ENCODE measurements at regions not wholly inside any gene's neighbourhood (a gene's known extent, or its start where the extent isn't known, plus 50 kb on each side); places are given as distances from the start of the nearest gene placed in this dataset.
"Not testable (repeated sequence)": the region's sequence is repeated elsewhere in the genome, so short reads cannot be mapped to it uniquely, and the experiment has no call there.

DNA sequence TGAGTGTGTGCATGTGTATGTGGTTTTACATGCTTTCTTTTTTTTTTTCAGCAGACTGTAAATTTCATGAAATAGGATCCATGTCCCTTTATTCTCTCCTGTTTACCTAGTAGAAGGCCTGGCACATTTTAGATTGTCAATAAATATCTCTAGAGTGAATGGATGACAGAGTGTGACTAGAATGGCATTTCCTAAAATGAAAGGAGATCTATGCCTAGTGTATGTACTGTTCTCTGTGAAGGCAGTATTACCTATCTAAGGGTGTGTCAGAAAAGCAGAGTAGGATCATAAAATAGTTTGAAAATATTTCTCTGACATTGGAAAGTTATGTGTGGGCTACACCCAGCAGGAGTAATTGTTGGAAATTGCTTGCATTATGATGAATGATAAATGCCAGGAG is 1876.0 kb upstream of the C9orf72 start:
- Histone ChIP-seq H3K79me2 (ENCODE audit: control insufficient read depth, insufficient read depth, low read length) (no peaks in the 10 kb centered on the region), H3K9me1 (replicated peaks; ENCODE audit: control insufficient read depth, extremely low read depth, insufficient read depth, low read length) (no peaks in the 10 kb centered on the region), H3K4me1 (ENCODE audit: control insufficient read depth, extremely low read depth, insufficient read depth, low read length) (no peaks in the 10 kb centered on the region), H3K27me3 (ENCODE audit: control insufficient read depth in 2 of 2, insufficient read depth in 2 of 2, low read length in 2 of 2) (no peaks in the 10 kb centered on the region), H3K9ac (replicated peaks; ENCODE audit: extremely low read depth, insufficient read depth, low read length) (no peak overlapping the region), H2AFZ (ENCODE audit: low read depth, low read length) (no peak overlapping the region), H3K4me2 (ENCODE audit: insufficient read depth, low read length) (no peak overlapping the region), H3K36me3 (ENCODE audit: control insufficient read depth in 2 of 2, extremely low read depth in 1 of 2, insufficient read depth in 2 of 2, low read length in 2 of 2) (no peaks in the 10 kb centered on the region), H4K20me1 (replicated peaks; ENCODE audit: control insufficient read depth, extremely low read depth, insufficient read depth, low read length) (no peaks in the 10 kb centered on the region), H3K27ac (ENCODE audit: insufficient read depth, low read depth, low read length) (no peak overlapping the region), H3K4me3 (replicated peaks in 1 of 3; ENCODE audit: insufficient read depth in 1 of 3, low read depth in 1 of 3, low read length in 3 of 3) (no peak overlapping the region), H3K9me3 (replicated peaks; ENCODE audit: control insufficient read depth, insufficient read depth, low read length) (no peaks in the 10 kb centered on the region)
- BruUV-seq (replicated peaks), result no TSS peak
- intact Hi-C loops (cut with micrococcal nuclease) (no loop called here), dilution Hi-C loops (cut with MboI; ENCODE audit: extremely low pct_ligation_motif_present, low sequenced_read_pairs) (no loop called here)
- CTCF ChIA-PET, result no interaction called here
- POLR2A ChIA-PET, result no interaction called here
- TF ChIP-seq, protein P1, sequence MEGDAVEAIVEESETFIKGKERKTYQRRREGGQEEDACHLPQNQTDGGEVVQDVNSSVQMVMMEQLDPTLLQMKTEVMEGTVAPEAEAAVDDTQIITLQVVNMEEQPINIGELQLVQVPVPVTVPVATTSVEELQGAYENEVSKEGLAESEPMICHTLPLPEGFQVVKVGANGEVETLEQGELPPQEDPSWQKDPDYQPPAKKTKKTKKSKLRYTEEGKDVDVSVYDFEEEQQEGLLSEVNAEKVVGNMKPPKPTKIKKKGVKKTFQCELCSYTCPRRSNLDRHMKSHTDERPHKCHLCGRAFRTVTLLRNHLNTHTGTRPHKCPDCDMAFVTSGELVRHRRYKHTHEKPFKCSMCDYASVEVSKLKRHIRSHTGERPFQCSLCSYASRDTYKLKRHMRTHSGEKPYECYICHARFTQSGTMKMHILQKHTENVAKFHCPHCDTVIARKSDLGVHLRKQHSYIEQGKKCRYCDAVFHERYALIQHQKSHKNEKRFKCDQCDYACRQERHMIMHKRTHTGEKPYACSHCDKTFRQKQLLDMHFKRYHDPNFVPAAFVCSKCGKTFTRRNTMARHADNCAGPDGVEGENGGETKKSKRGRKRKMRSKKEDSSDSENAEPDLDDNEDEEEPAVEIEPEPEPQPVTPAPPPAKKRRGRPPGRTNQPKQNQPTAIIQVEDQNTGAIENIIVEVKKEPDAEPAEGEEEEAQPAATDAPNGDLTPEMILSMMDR (IDR thresholded peaks at IDR 0.05; ENCODE audit: extremely low read depth in 1 of 2, insufficient read depth in 1 of 2, low read depth in 1 of 2, low read length in 2 of 2), result no peak
- no peak for TF ChIP-seq EZH2 (IDR thresholded peaks at IDR 0.05; ENCODE audit: borderline replicate concordance, low read depth, low read length, severe bottlenecking)
- no peak for TF ChIP-seq POLR2AphosphoS5 (IDR thresholded peaks at IDR 0.05; ENCODE audit: insufficient read depth, low read depth, low read length)
- no peak for FAIRE-seq
- DNase-seq (ENCODE audit: low read depth, low spot score), result no peak

DNA sequence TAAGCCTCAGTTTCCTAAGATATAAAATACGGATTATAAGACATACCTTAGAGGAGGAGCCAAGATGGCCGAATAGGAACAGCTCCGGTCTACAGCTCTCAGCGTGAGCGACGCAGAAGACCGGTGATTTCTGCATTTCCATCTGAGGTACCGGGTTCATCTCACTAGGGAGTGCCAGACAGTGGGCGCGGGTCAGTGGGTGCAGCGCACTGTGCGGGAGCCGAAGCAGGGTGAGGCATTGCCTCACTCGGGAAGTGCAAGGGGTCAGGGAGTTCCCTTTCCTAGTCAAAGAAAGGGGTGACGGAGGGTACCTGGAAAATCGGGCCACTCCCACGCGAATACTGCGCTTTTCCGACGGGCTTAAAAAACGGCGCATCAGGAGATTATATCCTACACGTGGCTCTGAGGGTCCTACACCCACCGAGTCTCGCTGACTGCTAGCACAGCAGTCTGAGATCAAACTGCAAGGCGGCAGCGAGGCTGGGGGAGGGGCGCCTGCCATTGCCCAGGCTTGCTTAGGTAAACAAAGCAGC is 1877.1 kb upstream of the C9orf72 start:
- H3K36me3 ChIP-seq (ENCODE audit: control insufficient read depth in 2 of 2, extremely low read depth in 1 of 2, insufficient read depth in 2 of 2, low read length in 2 of 2); dilution Hi-C loops (cut with MboI; ENCODE audit: extremely low pct_ligation_motif_present, low sequenced_read_pairs); POLR2A ChIA-PET; BruUV-seq (replicated peaks); H3K4me3 ChIP-seq (replicated peaks in 1 of 3; ENCODE audit: insufficient read depth in 1 of 3, low read depth in 1 of 3, low read length in 3 of 3); H4K20me1 ChIP-seq (replicated peaks; ENCODE audit: control insufficient read depth, extremely low read depth, insufficient read depth, low read length); H3K27me3 ChIP-seq (ENCODE audit: control insufficient read depth in 2 of 2, insufficient read depth in 2 of 2, low read length in 2 of 2); CTCF ChIA-PET; H3K79me2 ChIP-seq (ENCODE audit: control insufficient read depth, insufficient read depth, low read length); H3K9me3 ChIP-seq (replicated peaks; ENCODE audit: control insufficient read depth, insufficient read depth, low read length); H3K9ac ChIP-seq (replicated peaks; ENCODE audit: extremely low read depth, insufficient read depth, low read length); H3K27ac ChIP-seq (ENCODE audit: insufficient read depth, low read depth, low read length); FAIRE-seq; DNase-seq (ENCODE audit: low read depth, low spot score); H3K4me1 ChIP-seq (ENCODE audit: control insufficient read depth, extremely low read depth, insufficient read depth, low read length); H3K9me1 ChIP-seq (replicated peaks; ENCODE audit: control insufficient read depth, extremely low read depth, insufficient read depth, low read length); H3K4me2 ChIP-seq (ENCODE audit: insufficient read depth, low read length); H2AFZ ChIP-seq (ENCODE audit: low read depth, low read length): not testable (repeated sequence)
- intact Hi-C loops (cut with micrococcal nuclease), result loop anchor here (10.0 kb wide), 1 partner anchor 636 kb away; no protein-coding TSS in a partner anchor
